HG03439 (cell line): ENCODE measurements at regions not wholly inside any gene's neighbourhood (a gene's known extent, or its start where the extent isn't known, plus 50 kb on each side); places are given as distances from the start of the nearest gene placed in this dataset.

Experiments
- ATAC-seq: cut with Tn5 transposase; IDR thresholded peaks from one replicate; pipeline ENCODE4 v1.9.1; 2021; ENCODE audit warnings: mild to moderate bottlenecking, moderate library complexity; ENCODE audit not compliant: unreplicated experiment

GRCh38 chr18:77733292-77733903 lies 483.8 kb downstream of the GALR1 start:
- no peak for ATAC-seq

DNA sequence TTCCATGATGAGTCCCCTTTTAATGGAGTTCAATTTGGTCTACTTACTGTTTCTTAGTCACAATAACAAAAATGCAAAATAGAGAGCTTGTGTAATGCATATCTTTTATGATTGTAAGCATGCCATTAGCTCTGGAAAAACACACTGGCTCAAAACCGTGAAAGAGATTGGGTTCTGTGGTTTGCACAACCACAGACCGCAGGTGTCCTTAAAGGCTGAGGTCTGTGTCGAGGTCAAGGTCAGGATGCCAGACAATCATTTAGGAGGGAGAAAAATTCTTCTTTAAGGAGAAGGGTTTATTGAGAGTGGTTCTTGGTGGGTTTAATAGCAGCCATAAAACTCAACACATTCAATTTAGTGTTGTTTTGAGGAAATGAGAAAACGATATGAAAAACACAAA lies 487.2 kb downstream of the GALR1 start:
- ATAC-seq: no peak

- ATAC-seq: no peak
Observed at GRCh38 chr18:77737405-77737804, 487.8 kb downstream of the GALR1 start.

DNA sequence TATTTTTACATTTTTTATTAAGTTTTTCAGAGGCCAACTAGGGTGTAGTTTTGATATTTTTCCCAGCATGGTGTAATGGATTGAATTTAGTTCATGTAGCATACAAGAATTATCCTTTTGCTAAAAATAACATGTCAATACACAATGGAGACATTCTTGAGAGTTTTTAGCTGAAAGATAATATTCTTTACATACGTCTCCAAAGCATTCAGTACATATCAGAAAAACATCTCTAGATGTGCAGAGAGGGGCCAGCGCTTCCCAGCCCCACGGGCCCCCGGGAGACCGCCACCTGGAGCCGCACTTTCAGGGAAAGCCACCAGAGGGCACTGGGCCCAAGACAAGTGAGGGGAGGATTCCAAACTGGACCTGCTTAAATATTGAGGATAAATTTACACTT lies 499.4 kb downstream of the GALR1 start:
- ATAC-seq: no peak

- ATAC-seq: no peak
Observed at GRCh38 chr18:77750006-77750405, 500.4 kb downstream of the GALR1 start.

GRCh38 chr18:77754475-77755044 lies 504.9 kb downstream of the GALR1 start:
- ATAC-seq: no peak

GRCh38 chr18:77755187-77755586 lies 505.5 kb downstream of the GALR1 start:
- no peak for ATAC-seq

DNA sequence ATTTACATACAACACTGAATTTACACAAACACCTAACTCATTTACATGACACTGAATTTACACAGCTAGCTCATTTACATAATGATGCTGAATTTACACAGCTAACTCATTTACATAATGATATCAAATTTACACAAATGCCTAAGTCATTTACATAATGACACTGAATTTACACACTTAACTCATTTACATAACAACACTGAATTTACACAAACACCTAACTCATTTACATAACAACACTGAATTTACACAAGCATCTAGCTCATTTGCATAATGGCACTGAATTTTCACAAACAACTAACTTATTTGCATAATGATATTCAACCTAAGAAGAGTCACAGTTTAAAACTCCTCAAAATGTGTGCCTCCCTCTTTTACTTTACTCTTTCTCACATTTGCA lies 511.7 kb downstream of the GALR1 start:
- ATAC-seq: no peak

DNA sequence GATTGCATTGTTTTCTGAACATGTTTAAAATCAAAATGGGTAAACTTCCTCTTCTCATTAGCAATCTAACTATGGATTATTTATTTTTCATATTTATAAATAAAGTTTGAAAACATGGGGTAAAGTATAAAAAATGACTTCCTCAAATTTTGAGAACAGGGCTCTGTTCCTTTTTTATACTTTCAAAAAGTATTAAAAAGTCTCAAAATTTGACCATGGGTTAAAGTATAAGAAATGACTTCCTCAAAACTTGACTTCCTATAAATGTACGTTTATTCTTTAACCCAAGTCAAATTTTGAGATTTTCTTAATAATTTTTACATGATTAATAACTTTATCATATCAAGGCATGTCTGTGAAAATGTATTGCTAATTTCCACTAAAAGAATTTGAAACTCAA lies 512.4 kb downstream of the GALR1 start:
- no peak for ATAC-seq

DNA sequence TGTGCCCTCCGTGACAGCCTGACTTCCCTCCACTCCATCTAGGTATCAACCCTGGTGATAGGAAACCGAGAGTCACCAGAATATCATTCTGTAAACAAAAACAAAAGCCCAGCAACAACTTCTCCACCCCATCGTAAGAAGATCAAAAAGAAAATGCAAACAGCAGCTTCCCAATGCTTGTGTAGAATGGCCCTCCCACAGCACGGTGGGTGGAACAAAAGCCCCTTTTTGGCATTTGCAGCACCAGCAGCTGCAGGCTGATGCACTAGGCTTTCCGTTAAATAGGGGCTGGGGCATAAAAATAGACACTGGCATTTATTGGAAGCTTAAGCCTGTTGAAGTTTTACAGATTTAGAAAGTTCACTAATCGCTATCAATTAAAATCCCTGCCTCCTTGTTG lies 513.0 kb downstream of the GALR1 start:
- ATAC-seq: no peak

DNA sequence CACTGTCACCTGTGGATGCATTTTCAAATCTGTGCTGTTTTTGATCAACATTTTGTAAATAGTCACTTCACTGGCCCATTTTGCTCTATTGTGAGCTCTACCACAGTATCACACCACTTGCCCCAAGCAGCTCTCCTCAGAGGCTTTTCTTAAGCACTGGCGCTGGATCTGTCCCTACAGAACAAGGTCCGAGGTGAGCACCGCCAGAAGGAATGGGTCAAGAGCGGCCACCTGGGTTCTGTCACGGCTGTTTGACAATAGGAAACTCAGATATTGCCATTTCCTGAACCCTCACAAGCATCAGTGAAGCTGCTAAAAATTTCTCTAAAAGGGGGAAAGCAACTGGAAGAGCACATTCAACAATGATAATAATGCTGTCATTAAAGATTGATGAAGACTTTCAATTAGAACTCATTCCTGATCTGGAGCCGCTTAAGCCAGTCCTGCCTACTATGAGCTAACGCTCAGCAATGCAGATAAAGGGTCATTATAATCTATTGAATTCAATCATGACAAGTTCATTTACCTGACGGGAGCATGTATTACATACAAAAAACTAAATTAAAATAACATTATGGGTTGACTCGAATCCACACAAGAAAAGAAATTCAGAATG lies 514.0 kb downstream of the GALR1 start:
- no peak for ATAC-seq

GRCh38 chr18:77765468-77765867 lies 515.8 kb downstream of the GALR1 start:
- no peak for ATAC-seq

DNA sequence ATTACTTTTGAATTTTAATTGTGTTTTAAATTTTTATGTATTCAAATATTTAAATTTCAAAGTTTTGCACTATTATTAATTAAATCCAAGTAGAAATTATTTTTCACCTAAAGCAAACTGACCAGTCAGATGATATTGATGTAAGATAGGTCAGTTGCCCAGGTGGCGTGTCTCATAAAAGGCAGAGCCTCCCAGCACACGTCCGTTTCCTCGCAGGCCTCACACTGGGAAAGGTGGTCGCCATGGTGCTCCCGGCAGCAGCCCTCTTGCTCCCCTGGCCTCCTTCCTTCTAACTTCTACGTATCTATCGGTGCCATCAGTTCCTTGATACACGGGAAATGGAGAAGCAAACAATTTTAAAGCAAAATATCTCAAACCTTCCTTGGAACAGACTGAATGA lies 516.8 kb downstream of the GALR1 start:
- no peak for ATAC-seq

GRCh38 chr18:77772177-77772576 lies 522.5 kb downstream of the GALR1 start:
- ATAC-seq: no peak

DNA sequence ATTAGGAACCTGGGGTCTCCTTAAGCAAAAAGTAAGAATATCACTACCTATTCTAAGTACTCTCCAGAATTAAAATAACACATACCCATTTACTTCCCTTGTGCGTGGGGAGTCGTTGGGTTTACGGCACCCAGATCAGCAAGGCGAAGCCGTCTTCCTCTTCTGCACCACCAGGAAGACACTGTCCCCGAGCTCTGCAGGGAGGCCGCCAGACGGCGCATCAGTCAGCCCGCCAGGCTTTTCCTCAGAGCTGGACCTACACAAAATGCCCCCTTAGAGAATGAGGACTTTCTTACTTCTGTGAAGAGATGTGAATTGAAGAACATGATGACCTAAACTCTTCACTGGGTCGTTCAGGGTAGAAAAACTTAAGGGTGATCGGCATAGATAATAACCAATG lies 526.5 kb downstream of the GALR1 start:
- ATAC-seq: no peak

GRCh38 chr18:77777163-77777562 lies 527.5 kb downstream of the GALR1 start:
- no peak for ATAC-seq

- no peak for ATAC-seq
Observed at GRCh38 chr18:77784759-77785379, 535.2 kb downstream of the GALR1 start.

GRCh38 chr18:77785415-77785975 lies 535.8 kb downstream of the GALR1 start:
- ATAC-seq: no peak

GRCh38 chr18:77803024-77803423 lies 553.4 kb downstream of the GALR1 start:
- no peak for ATAC-seq

- ATAC-seq: no peak
Observed at GRCh38 chr18:77804382-77804781, 554.7 kb downstream of the GALR1 start.

GRCh38 chr18:77807650-77808049 lies 558.0 kb downstream of the GALR1 start:
- ATAC-seq: no peak

DNA sequence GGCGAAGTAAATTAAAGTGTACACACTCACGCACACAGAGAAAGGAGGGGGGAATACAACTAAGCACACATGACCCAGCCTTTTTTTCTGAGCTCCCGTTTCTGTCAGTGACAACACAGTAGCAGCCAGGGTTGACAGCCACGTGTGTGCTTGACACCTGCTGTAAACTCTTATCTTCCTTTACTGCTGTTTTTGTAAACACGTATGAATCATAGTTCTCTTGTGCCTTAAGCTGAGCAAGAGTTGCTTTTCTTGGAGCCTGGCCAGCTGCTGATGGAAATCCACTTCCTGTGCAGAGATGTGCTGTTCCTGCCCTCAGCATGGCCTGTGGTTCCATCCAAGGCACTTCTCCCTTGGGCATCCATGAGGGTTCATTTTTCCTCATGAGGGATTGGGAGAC lies 561.9 kb downstream of the GALR1 start:
- ATAC-seq: no peak
